ENCODE measurements at regions not wholly inside any gene's neighbourhood (a gene's known extent, or its start where the extent isn't known, plus 50 kb on each side); places are given as distances from the start of the nearest gene placed in this dataset.

GRCh38 chr6:165737396-165737795 is 74.4 kb upstream of the PDE10A start:
- TF ChIP-seq CTCF (conservative IDR thresholded peaks at IDR 0.05; ENCODE audit: low read depth, low read length), result no peak
- H3K4me3 ChIP-seq (ENCODE audit: low read depth, low read length), result no peak overlapping the region
- no peak for DNase-seq (ENCODE audit: low read depth)

GRCh38 chr6:165735065-165735464 is 72.0 kb upstream of the PDE10A start:
- H3K4me3 ChIP-seq (ENCODE audit: low read depth, low read length), result no peak overlapping the region
- no peak for DNase-seq (ENCODE audit: low read depth)
- TF ChIP-seq CTCF (conservative IDR thresholded peaks at IDR 0.05; ENCODE audit: low read depth, low read length), result no peak

GRCh38 chr6:165733489-165733791 is 70.4 kb upstream of the PDE10A start:
- TF ChIP-seq CTCF (conservative IDR thresholded peaks at IDR 0.05; ENCODE audit: low read depth, low read length), result no peak
- no peak overlapping the region for H3K4me3 ChIP-seq (ENCODE audit: low read depth, low read length)
- DNase-seq (ENCODE audit: low read depth), result no peak

- TF ChIP-seq CTCF (conservative IDR thresholded peaks at IDR 0.05; ENCODE audit: low read depth, low read length), result no peak
- no peak overlapping the region for H3K4me3 ChIP-seq (ENCODE audit: low read depth, low read length)
- no peak for DNase-seq (ENCODE audit: low read depth)
These were observed 69.9 kb upstream of the PDE10A start for GRCh38 chr6:165732696-165733488.

- DNase-seq (ENCODE audit: low read depth), result peak; percentile 46
- no peak overlapping the region for H3K4me3 ChIP-seq (ENCODE audit: low read depth, low read length)
- peak; percentile 85 for TF ChIP-seq CTCF (conservative IDR thresholded peaks at IDR 0.05; ENCODE audit: low read depth, low read length)
These were observed 66.4 kb upstream of the PDE10A start for GRCh38 chr6:165729307-165729936.

GRCh38 chr6:165728216-165728615 is 65.2 kb upstream of the PDE10A start:
- TF ChIP-seq CTCF (conservative IDR thresholded peaks at IDR 0.05; ENCODE audit: low read depth, low read length), result no peak
- no peak overlapping the region for H3K4me3 ChIP-seq (ENCODE audit: low read depth, low read length)
- no peak for DNase-seq (ENCODE audit: low read depth)

- H3K4me3 ChIP-seq (ENCODE audit: low read depth, low read length), result peak overlapping the region; percentile 35
- DNase-seq (ENCODE audit: low read depth), result peak; percentile 64
- TF ChIP-seq CTCF (conservative IDR thresholded peaks at IDR 0.05; ENCODE audit: low read depth, low read length), result no peak
These were observed 63.9 kb upstream of the PDE10A start for GRCh38 chr6:165726965-165727381.
